IPS DF 6.9 (cell line): ENCODE measurements at regions not wholly inside any gene's neighbourhood (a gene's known extent, or its start where the extent isn't known, plus 50 kb on each side); places are given as distances from the start of the nearest gene placed in this dataset.

Experiments
- DNase-seq: peaks from one replicate; pipeline ENCODE4 v3.0.0-alpha.2; 2013; ENCODE audit warnings: low read depth, low spot score
- H3K27ac ChIP-seq: one replicate; pipeline ENCODE4 v1.5.1; 2013; ENCODE audit warnings: low read length, control low read depth
- H3K27me3 ChIP-seq: 2 replicates; pipeline ENCODE4 v1.6.1; 2013; ENCODE audit warnings: mild to moderate bottlenecking, low read length; ENCODE audit not compliant: control insufficient read depth, insufficient read depth
- H3K36me3 ChIP-seq: 2 replicates; pipeline ENCODE4 v1.6.1; 2013; ENCODE audit warnings: low read length; ENCODE audit not compliant: control insufficient read depth, insufficient read depth
- H3K4me1 ChIP-seq: 2 replicates; pipeline ENCODE4 v1.6.1; 2013; ENCODE audit warnings: low read length; ENCODE audit not compliant: control insufficient read depth, insufficient read depth
- H3K4me3 ChIP-seq: 2 replicates; pipeline ENCODE4 v1.5.1; 2013; ENCODE audit warnings: mild to moderate bottlenecking, low read length
- H3K9me3 ChIP-seq: 2 replicates; pipeline ENCODE4 v1.6.1; 2013; ENCODE audit warnings: low read length, inconsistent platforms; ENCODE audit not compliant: control insufficient read depth, insufficient read depth
- WGBS: extraction: QIAGEN DNeasy Blood & Tissue Kit; methylation state at CpG from one replicate; pipeline ENCODE4 v1.1.7; 2013; ENCODE audit warnings: mixed read lengths, missing lambda C conversion rate; ENCODE audit not compliant: insufficient read length, insufficient coverage; 5-methylcytosine and 5-hydroxymethylcytosine counted together

GRCh38 chr12:90062799-90063198 lies 354.2 kb upstream of the ATP2B1 start:
- no peaks in the 10 kb centered on the region for H3K4me1 ChIP-seq
- no peak for DNase-seq
- no peak overlapping the region for H3K4me3 ChIP-seq
- H3K36me3 ChIP-seq, result no peaks in the 10 kb centered on the region
- H3K27me3 ChIP-seq, result no peaks in the 10 kb centered on the region
- no peak overlapping the region for H3K27ac ChIP-seq
- H3K9me3 ChIP-seq, result no peaks in the 10 kb centered on the region
- no CpG with 5 or more reads among the region's 4 CpGs for WGBS

- Histone ChIP-seq H3K27me3 (no peaks in the 10 kb centered on the region), H3K4me1 (no peaks in the 10 kb centered on the region), H3K27ac (no peak overlapping the region), H3K4me3 (no peak overlapping the region), H3K9me3 (no peaks in the 10 kb centered on the region), H3K36me3 (no peaks in the 10 kb centered on the region)
- DNase-seq, result no peak
- no CpG with 5 or more reads among the region's 2 CpGs for WGBS
Measured at GRCh38 chr12:90061809-90062208, 353.2 kb upstream of the ATP2B1 start.

GRCh38 chr12:90060031-90060430 lies 351.4 kb upstream of the ATP2B1 start:
- Histone ChIP-seq H3K9me3 (no peaks in the 10 kb centered on the region), H3K27ac (no peak overlapping the region), H3K27me3 (no peaks in the 10 kb centered on the region), H3K36me3 (no peaks in the 10 kb centered on the region), H3K4me3 (no peak overlapping the region), H3K4me1 (no peaks in the 10 kb centered on the region)
- DNase-seq, result no peak
- no CpG with 5 or more reads among the region's 1 CpG for WGBS

DNA sequence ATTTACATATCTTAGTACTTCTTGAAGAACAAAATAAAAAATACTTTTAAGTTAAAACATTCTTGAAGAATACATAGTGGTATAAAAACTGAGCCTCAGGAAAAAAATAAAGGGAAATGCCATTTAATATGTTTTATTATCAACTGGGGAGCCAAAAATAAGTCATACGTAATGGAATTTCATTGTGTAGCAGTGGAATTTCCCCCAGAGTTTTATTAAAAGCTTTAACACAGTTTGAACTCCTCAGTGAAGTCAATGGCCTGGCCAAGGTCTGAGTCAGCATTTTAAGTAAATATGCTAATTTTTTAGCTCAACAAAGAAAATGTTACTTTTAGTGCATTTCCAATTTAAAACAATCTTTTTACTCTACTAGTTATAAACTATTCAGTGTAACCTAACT lies 350.1 kb upstream of the ATP2B1 start:
- no CpG with 5 or more reads among the region's 1 CpG for WGBS
- Histone ChIP-seq H3K27me3 (no peaks in the 10 kb centered on the region), H3K4me1 (no peaks in the 10 kb centered on the region), H3K9me3 (no peaks in the 10 kb centered on the region), H3K36me3 (no peaks in the 10 kb centered on the region), H3K4me3 (no peak overlapping the region), H3K27ac (no peak overlapping the region)
- no peak for DNase-seq

- Histone ChIP-seq H3K4me3 (no peak overlapping the region), H3K27me3 (no peaks in the 10 kb centered on the region), H3K4me1 (no peaks in the 10 kb centered on the region), H3K9me3 (no peaks in the 10 kb centered on the region), H3K27ac (no peak overlapping the region), H3K36me3 (no peaks in the 10 kb centered on the region)
- WGBS, result 100% methylated on average over 1 of the region's 1 CpG
- DNase-seq, result no peak
Measured at GRCh38 chr12:90055071-90055470, 346.4 kb upstream of the ATP2B1 start.

GRCh38 chr12:90048918-90049317 lies 340.3 kb upstream of the ATP2B1 start:
- H3K4me3 ChIP-seq, result no peak overlapping the region
- no peak for DNase-seq
- H3K27me3 ChIP-seq, result no peaks in the 10 kb centered on the region
- H3K27ac ChIP-seq, result no peak overlapping the region
- no peaks in the 10 kb centered on the region for H3K4me1 ChIP-seq
- no peaks in the 10 kb centered on the region for H3K9me3 ChIP-seq
- no peaks in the 10 kb centered on the region for H3K36me3 ChIP-seq

DNA sequence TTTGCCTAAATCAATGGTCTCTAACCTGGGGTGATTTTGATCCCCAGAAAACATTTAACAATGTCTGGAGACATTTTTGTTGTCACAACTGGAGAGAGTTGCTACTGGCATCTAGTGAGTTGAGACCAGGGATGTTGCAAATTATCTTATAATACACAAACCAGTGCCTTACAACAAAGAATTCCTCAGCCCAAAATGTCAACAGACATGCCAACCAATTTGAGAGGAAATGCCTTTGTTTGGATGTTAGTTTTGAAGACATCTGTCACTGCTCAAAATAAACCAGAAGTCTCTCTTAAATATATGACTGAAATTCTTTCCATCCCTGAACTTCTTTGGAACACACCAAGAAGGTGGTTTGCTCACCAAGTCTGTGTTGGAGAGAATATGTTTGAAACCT lies 336.9 kb upstream of the ATP2B1 start:
- Histone ChIP-seq H3K9me3 (no peaks in the 10 kb centered on the region), H3K27me3 (no peaks in the 10 kb centered on the region), H3K4me3 (no peak overlapping the region), H3K4me1 (no peaks in the 10 kb centered on the region), H3K36me3 (no peaks in the 10 kb centered on the region), H3K27ac (no peak overlapping the region)
- DNase-seq, result no peak

DNA sequence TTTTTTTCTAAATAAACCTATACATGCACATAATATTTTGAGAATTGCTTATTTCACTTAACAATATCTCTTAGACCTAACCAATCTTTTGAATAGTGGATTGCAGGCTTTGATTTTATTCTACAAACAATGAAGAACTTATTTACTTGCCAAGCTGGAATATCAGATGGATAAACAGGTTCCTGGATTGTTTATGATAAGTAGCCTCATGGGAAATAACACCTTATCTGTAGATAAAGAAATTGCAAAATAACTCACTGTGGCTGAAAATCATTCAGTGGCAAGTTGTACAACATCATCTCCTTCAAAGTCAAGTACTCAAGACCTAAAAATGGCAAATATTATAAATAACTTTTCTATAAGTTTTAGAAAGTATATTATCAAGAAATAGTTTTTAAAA lies 335.4 kb upstream of the ATP2B1 start:
- H3K9me3 ChIP-seq, result no peaks in the 10 kb centered on the region
- no peak for DNase-seq
- no peak overlapping the region for H3K4me3 ChIP-seq
- H3K4me1 ChIP-seq, result no peaks in the 10 kb centered on the region
- no peaks in the 10 kb centered on the region for H3K36me3 ChIP-seq
- no peak overlapping the region for H3K27ac ChIP-seq
- H3K27me3 ChIP-seq, result no peaks in the 10 kb centered on the region

DNA sequence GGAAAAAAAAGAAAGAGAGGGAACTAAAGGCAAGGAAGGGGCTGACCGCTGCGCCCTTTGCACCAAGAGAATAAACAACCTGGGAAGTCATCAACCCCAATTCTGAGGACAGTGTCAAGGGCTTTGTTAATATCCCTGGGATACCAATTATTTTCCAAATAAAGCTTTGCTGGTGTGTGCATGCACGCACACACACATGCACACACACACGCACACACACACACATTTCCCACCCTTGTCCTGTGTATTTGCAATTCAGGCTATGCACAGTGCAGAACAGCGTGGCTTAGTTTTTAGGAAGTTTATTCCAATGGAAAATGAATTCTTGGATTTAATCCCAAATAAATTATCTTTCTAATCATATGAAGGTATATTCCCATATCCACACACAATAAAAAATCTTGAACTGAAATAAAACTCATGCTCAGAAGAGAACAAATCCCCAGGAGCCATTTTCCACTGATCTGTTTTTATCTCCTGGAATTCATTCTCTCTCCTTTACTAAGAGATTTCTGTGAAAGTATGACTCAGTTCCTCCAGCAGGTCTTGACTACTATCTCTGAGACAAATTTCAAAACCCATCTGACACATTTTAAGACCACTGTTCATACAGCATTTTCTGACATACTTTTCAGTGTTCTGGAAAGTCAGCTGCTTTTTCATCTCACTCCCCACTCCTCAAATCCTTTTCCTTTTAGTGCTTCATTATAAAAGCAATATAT lies 334.4 kb upstream of the ATP2B1 start:
- Histone ChIP-seq H3K27me3 (no peaks in the 10 kb centered on the region), H3K4me3 (no peak overlapping the region), H3K27ac (no peak overlapping the region), H3K9me3 (no peaks in the 10 kb centered on the region), H3K36me3 (no peaks in the 10 kb centered on the region), H3K4me1 (no peaks in the 10 kb centered on the region)
- DNase-seq, result no peak
- WGBS, result no CpG with 5 or more reads among the region's 5 CpGs

DNA sequence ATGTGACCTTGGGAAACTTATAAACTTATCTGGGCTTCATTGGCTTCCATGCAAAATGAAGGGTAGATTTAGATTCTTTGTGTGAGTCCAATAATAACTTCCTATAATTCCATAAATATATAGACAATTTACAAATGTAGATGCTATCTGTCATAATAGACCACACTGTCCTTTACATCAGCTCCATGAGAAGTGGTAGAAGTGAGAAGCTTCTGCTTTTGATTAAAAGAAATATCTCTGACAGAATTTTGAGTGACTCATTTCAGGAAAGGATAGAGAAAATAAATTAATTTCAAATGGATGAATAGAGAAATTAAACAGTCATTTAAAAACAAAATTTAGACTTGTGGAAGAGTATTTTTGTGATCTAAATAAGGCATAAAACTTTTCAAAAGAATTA lies 329.7 kb upstream of the ATP2B1 start:
- DNase-seq, result no peak
- Histone ChIP-seq H3K27ac (no peak overlapping the region), H3K4me3 (no peak overlapping the region), H3K36me3 (no peaks in the 10 kb centered on the region), H3K4me1 (no peaks in the 10 kb centered on the region), H3K9me3 (no peaks in the 10 kb centered on the region), H3K27me3 (no peaks in the 10 kb centered on the region)

DNA sequence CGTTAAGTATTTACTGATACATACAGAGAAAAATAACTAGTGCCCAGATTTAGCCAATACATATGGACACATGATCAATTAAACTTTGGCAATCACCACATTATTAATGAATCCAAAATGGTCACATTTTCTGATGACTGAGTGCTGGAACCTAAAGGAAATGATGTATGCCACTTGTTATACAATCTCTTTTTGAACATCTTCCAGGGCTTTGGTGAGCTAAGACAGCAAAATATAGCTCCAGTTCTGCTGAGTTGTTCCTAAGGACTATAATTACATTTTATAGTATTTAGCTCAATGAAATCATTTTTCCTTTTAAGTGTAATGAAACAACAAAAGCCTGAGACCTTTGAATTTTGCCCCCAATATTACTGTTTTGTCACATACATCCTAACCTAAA lies 329.1 kb upstream of the ATP2B1 start:
- Histone ChIP-seq H3K4me1 (no peaks in the 10 kb centered on the region), H3K9me3 (no peaks in the 10 kb centered on the region), H3K27ac (no peak overlapping the region), H3K27me3 (no peaks in the 10 kb centered on the region), H3K36me3 (no peaks in the 10 kb centered on the region), H3K4me3 (no peak overlapping the region)
- no CpG with 5 or more reads among the region's 1 CpG for WGBS
- no peak for DNase-seq
